ENCODE measurements at regions not wholly inside any gene's neighbourhood (a gene's known extent, or its start where the extent isn't known, plus 50 kb on each side); places are given as distances from the start of the nearest gene placed in this dataset.

- DNase-seq (ENCODE audit: low spot score) = no peak
Measured at GRCh38 chr19:34305221-34306083, 51.1 kb downstream of the GARRE1 start.

DNA sequence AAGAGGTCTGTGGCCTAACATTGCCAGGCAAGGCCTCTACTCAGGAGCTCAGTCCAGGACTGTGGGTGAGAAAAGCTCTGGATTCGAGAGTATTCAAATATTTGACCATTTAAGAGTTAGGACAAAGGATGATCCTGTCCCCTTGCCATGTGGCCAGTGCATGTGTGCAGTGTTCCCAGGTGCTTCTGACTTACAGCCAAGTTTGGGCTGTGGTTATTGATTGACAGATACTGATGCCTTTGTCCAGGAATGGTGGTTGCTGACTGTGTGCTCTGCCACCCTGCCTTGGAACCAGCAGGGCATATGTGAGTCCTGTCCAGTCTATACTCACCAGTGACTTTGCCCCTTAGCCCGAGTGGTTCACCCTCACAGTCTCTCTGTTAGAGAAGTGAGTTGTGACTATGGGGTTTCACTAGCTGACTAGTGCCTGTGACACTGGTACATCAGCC lies 51.9 kb downstream of the GARRE1 start:
- DNase-seq (ENCODE audit: low spot score) = peak; percentile 65

DNA sequence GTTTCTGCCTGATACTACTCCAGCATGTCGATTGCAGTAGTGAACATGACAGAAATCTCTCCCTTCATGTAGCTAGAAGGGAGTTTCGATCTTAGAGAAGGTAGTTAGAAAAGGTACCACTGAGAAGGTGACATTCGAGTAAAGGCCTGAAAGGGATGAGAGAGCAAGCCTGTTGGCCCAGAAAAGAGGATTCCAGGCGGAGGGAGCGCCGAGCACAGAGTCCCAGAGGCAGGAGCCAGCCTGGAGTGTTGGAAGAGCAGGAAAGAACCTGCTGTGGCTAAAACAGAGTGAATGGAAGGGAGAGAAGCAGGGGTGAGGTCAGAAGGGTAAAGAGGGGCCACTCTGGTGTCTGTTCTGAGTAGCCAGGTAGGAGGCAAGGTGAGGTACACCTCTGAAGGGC lies 52.5 kb downstream of the GARRE1 start:
- no peak for DNase-seq (ENCODE audit: low spot score)

- no peak for DNase-seq (ENCODE audit: low spot score)
Measured at GRCh38 chr19:34308381-34309367, 54.3 kb downstream of the GARRE1 start.

DNA sequence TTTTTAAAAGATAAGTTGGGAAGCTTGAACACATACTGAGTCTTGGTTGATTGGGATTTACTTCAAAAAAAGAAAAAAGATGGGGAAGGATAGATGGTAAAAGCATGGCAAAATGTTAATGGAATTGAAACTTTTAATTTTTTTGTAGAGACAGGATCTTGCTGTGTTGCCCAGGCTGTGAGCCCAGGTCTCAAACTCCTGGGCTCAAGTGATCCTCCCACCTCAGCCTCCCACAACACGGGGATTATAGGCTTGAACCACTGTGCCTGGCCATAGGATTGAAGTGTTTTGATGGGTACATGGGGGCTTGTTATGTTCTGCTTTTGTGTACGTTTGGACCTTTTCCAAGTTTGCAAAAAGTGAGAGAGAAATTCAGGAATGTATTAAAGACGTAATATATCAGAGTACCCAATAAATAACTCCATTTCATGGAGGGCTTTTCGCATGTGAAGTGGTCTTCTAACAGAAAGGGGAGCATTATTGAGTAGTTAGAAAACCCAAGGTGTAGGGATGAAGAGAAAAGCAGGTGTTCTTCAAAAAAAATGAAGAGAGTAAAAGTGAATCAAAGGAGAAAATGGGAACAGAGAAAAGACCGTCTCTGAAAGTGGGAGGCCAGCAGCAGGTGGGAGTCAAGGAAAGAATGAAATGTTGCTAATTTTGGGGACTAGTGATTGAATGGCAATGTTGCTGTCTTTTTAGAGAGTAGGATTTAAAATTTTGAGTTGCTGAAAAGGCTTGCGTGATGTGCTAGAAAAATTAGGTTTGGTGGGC lies 55.2 kb downstream of the GARRE1 start:
- DNase-seq (ENCODE audit: low spot score) = no peak

DNA sequence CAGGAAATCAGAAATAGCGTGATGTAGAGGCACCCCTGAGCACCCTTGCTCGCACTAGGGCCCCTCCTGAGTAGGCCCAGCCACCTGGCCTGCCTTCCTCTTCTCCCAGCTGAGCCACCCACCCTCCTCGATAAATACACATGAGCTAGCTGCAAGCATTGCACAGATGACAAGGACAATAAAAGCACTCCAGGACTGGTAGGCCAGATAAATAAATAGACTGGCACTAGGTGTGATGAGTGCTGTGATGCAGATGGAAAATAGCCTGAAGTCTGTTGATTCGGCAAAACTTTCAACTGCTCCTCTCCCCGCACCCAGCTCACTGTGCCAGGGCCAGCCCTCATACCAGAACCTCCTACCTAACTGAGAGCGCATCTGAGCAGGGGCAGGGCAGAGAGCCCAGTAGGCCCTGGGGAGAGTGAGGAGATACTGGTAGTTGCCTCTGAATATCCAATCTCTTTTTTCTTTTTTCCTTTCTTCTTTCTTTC lies 54.5 kb upstream of the GPI start:
- DNase-seq (ENCODE audit: low spot score) = no peak

DNA sequence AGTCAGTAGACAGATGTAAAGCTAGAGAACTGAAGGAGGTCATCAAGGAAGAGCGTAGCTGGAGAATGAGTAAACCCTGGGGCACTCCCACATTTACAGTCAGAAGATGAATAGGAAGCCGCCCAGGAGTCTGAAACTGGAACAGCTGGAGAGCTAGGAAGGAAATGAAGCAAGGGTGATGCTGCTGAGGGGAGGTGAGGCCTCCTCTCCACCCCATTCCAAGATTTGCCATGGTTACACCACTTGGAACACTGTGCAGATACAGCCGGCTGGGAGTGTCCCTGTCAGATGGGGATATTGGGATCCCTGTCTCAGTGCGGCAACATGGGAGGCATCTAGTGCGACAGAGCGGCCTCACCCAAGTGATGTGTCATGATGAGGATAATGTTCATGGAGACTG lies 51.8 kb upstream of the GPI start:
- DNase-seq (ENCODE audit: low spot score) = no peak

DNA sequence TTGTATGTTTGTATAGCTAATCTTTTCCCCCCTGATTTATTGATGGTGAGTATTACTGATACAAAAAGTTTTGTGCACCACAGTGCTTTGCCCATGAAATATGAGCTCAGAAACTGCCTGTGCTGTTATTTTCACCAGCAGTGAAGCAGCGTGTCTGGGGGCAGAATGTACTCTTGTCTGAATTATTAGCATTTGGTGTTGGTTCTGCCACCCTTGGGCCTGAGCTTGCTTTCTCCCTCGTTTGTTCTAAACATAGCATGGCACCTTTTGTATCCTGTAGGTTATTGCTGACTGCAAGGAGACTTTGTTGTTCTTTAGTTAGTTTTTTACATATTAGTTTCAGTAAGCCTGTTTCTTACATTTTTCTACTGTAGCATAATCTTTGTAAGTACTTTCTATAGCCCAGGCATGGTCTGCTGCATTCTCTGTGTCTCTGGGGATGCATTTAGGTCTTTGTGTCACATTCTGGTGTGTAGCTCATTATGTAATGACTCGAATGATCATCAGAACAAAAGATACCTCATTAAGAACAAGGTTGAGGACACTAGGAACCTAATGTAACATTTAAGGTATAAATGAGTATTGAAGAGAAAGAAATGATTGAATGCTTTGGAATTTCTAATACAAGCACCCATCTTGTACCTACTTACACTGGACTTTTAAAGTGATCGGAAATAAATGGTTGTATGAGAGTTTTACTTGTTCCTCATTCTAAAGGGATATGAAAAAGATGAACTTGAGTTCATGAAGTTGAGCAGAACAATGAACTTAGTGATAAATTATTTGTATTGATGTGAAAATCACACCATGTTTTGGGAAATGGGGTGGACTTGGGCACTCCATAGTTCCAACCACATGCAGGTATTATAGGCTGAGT lies 50.3 kb upstream of the GPI start:
- DNase-seq (ENCODE audit: low spot score) = no peak

Data from HT-29 (cell line).